ENCODE measurements at regions not wholly inside any gene's neighbourhood (a gene's known extent, or its start where the extent isn't known, plus 50 kb on each side); places are given as distances from the start of the nearest gene placed in this dataset.

DNA sequence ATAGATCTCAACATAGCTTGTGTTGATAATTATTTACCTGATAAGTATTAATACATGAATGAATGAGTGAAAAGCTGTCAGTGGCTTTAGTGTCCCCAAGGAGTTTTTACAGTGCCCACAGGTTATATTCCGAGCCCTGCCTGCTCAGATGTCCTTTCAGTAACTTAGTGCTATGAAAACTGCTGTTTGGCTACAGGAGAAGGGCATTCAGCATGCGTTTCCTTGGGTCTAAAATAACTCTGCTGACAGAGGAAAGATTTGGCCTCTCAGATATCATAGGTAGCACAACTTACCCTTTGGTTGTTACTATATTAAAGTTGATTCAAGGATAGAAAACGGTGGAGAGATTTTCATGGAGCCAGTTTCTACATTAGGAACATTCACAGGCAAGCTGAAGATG lies 241.0 kb downstream of the ETAA1 start:
- DNase-seq (ENCODE audit: extremely low read depth, low read depth) = no peak

GRCh38 chr2:67641312-67642045 lies 244.3 kb downstream of the ETAA1 start:
- no peak overlapping the region for H3K4me3 ChIP-seq (replicated peaks; ENCODE audit: low read depth, low read length)
- TF ChIP-seq, protein P1, sequence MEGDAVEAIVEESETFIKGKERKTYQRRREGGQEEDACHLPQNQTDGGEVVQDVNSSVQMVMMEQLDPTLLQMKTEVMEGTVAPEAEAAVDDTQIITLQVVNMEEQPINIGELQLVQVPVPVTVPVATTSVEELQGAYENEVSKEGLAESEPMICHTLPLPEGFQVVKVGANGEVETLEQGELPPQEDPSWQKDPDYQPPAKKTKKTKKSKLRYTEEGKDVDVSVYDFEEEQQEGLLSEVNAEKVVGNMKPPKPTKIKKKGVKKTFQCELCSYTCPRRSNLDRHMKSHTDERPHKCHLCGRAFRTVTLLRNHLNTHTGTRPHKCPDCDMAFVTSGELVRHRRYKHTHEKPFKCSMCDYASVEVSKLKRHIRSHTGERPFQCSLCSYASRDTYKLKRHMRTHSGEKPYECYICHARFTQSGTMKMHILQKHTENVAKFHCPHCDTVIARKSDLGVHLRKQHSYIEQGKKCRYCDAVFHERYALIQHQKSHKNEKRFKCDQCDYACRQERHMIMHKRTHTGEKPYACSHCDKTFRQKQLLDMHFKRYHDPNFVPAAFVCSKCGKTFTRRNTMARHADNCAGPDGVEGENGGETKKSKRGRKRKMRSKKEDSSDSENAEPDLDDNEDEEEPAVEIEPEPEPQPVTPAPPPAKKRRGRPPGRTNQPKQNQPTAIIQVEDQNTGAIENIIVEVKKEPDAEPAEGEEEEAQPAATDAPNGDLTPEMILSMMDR (IDR thresholded peaks at IDR 0.05; ENCODE audit: low read depth, low read length, missing control alignments) = no peak
- DNase-seq (ENCODE audit: extremely low read depth, low read depth) = no peak

More for the DNA sequence above, 241.0 kb downstream of the ETAA1 start:
- no peak overlapping the region for H3K4me3 ChIP-seq (replicated peaks; ENCODE audit: low read depth, low read length)
- TF ChIP-seq, protein P1 (IDR thresholded peaks at IDR 0.05; ENCODE audit: low read depth, low read length, missing control alignments) = no peak

DNA sequence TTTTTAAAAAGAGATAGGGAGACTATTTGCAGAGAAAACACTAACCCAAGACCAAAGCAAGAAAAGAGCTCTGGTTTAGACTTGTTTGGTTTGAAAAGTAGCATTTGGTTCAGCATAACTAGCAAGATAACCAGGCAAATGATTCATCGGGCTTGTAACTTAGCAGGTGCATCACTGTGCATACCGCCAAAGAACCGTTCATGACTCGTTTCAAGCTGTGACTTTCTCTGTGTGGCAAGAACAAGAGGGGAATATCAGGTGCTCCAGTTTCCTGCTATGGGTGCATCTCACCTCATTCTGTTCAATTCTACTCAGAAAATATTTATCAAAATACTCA lies 244.9 kb downstream of the ETAA1 start:
- TF ChIP-seq, protein P1 (IDR thresholded peaks at IDR 0.05; ENCODE audit: low read depth, low read length, missing control alignments) = no peak
- DNase-seq (ENCODE audit: extremely low read depth, low read depth) = no peak
- H3K4me3 ChIP-seq (replicated peaks; ENCODE audit: low read depth, low read length) = no peak overlapping the region

- no peak for DNase-seq (ENCODE audit: extremely low read depth, low read depth)
- H3K4me3 ChIP-seq (replicated peaks; ENCODE audit: low read depth, low read length) = no peak overlapping the region
- TF ChIP-seq, protein P1 (IDR thresholded peaks at IDR 0.05; ENCODE audit: low read depth, low read length, missing control alignments) = no peak
Observed at GRCh38 chr2:67642961-67643360, 245.8 kb downstream of the ETAA1 start.

DNA sequence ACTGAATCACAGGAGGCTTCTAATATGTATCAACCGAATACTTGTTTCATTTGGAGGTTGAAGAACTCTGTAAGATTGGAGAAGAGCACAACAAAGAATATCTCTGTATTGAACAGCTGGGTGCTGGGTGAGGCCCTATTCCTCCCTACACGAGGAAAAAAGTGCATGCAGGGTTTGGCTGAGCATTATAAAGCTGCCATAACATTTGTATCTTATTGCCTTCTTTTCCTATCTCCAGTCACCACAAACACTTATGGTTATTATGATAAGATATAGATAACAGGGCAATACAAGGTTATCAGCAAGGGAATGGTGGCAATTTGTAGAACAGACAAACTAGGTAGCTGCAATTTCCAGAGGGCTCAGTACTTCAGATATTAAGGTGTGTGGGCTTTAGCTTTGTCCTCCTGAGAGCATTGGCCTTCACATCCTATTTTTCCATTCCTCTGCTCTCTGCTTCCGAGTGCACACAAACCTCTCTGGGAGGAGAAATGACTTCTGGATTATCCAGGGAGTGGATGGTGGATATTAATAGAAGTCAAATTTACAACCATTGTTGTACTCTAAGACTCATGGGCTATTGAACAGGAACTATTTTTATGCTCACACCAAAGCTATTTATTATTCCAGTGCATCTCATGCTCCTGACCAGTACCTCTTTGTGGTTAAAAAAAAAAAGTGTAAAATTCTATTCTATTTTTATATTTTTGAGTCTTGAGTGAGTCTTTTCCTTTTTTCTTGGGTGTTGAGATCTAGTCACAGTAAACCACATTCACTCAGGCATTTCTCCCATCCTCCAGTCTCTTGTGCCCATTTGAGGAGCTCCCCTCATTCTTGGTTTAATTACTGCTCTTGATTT lies 248.4 kb downstream of the ETAA1 start:
- H3K4me3 ChIP-seq (replicated peaks; ENCODE audit: low read depth, low read length) = no peak overlapping the region
- TF ChIP-seq, protein P1 (IDR thresholded peaks at IDR 0.05; ENCODE audit: low read depth, low read length, missing control alignments) = no peak
- no peak for DNase-seq (ENCODE audit: extremely low read depth, low read depth)

DNA sequence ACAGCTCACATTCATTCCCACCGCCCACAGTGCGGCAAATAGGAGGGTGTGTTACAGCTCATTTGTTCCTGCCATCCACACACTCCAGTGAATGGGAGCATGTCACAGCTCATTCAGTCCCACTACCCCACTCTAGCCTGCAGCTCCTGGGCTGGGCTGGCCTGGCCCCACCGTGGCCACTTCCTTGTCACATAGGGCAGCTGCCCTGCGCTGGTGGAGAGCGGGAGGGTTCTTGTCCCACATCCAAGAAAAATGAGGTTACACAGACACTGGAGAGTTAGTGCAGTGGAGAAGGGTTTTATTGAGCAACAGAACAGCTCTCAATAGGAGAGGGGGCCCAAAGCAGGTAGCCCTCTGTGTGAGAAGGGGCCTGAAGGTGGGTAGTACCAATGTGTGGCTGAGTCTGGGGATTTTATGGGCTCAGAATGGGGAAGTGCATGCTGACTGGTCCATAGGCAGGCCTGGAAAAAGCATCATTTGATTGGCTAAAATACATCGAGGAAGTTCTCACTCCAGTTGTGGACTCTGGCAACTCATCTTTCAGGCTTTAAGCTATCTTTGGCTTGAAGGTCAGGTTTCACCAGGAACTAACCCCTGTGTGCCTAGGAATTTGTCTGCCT lies 249.7 kb downstream of the ETAA1 start:
- H3K4me3 ChIP-seq (replicated peaks; ENCODE audit: low read depth, low read length) = no peak overlapping the region
- DNase-seq (ENCODE audit: extremely low read depth, low read depth) = no peak
- TF ChIP-seq, protein P1 (IDR thresholded peaks at IDR 0.05; ENCODE audit: low read depth, low read length, missing control alignments) = no peak

Measured in HFF-Myc (cell line).